Muscle of arm (tissue), 1 donor: ENCODE measurements at regions not wholly inside any gene's neighbourhood (a gene's known extent, or its start where the extent isn't known, plus 50 kb on each side); places are given as distances from the start of the nearest gene placed in this dataset.

Experiments used
- DNase-seq: peaks from one replicate; pipeline ENCODE4 v3.0.0-alpha.2; 2013

GRCh38 chr11:70521475-70522308, 123.4 kb downstream of the CTTN start:
- DNase-seq = no peak

- no peak for DNase-seq
These were observed 123.9 kb downstream of the CTTN start for GRCh38 chr11:70522309-70522592.

DNA sequence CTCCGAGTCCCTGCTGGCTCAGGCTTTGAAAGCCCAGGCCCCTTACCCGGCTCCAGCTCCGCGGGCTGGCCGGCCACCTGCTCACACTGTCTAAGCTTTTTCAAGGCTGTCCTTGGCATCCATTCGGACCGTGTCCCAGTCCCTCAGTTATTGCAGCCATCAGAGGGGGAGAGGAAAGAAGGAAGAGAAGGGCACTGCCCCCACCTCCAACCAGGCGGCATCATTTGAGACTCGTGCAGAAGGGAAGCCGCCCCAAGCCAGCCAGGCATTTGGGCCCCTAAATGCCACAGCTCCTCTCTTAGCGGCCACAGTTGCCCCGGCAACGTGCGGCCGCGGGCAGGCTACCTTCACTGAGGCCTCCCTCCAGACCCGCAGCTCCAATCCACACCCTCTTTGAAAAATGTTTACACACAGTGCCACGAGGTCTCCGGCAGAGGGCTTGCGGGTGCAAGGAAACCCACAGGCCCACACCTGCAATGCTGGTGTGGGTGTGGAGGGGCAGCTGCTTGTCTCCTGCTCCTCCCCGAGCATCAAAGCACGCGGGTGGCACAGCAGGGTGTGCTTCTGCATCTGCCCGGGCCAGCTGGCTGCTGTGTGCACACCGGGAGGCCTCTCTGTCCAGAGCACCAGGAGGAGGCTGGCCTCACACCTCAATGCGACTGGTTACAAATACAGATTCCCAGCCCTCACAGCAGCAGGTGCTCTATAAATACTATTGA, 124.4 kb downstream of the CTTN start:
- DNase-seq = no peak

DNA sequence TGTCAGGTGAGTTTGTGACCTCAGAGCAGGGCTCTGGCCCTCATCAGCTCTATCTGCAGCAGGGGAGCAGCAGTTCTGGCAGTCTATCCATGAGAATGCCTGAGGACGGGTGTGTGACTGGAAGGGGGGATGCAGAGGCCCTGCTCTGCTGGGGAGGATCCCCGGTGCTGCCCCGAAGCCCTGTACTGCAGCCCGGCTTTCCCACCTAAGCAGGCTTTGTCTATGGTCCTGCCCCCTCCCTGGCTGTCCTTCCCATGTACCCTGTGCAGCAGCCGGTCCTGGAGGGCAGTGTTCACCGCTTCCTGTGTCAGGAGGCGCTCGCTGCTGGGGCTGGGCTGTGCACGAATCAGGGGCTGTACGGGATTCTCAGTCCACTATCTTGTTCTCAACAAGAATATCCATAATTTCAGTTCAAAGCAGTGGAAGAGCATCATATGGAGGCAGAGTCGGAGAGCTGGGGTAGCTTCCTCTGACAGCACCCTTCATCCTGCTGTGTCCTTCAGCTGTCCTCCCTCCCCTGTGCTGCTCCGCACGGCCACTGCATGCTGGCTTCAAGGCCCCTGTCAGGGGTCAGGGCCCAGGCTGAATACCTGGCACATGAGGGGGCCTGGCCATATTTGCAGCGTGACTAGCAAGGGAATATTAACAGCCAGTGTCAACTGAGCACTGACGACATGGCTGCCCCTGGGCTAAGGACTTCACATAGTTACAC, 125.2 kb downstream of the CTTN start:
- DNase-seq = no peak

- no peak for DNase-seq
These were observed 126.0 kb downstream of the CTTN start for GRCh38 chr11:70524096-70524922.

DNA sequence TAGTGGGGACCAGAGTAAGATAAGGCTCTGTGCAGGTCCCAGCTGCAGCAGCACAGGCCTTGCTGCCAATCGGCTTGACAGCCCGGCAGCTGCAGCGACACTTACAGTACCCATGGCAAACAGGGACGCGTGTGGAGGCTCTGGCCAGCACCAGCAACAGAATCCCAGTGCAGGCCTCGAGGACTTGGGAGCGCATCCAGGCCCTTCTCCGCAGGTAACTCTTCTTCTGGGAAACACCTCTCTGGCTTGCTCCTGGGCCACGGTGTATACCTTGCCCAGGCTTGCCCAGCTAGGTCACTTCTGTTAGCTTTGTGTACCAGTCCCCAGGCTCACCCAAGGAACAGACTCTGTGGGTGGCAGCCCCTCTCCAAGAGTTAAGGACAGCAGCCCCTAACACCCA, 126.7 kb downstream of the CTTN start:
- DNase-seq = no peak

DNA sequence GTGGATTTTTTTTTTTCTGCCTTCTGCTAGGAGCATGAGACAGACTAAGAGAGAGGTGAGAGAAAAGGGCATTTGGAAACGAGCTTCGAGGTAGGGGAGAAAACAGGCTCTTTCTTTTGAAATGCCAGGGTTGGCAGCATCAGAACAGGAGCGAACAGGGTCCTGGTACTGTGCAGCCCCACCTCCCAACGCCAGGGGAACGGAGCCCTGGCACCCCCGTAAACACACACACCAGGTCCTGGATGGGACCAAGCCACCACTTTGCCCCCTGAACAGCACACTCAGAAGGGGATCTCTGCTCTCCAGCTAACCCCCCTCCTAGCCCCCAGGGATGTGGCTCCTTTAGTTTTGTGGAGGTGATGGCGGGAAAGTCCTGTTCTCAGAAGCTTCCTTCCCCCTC, 127.1 kb downstream of the CTTN start:
- DNase-seq = no peak

- no peak for DNase-seq
These were observed 128.1 kb downstream of the CTTN start for GRCh38 chr11:70526116-70527045.

DNA sequence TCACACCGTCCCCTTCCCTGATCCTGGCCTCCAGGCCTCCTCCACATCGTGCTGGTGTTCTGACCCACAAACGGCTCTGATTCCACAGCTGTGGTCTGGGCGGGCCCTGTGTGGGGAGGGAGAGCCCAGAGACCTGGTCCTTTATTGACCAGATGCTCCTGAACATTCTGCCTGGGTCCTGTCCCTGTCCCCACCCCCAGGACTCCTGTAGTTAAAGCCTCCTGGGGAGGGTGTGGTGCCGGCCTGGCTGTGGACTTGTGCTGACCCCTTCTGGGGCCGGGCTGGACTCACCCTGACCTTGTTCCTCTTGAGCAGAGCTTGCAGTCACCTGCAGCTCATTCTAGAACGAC, 128.7 kb downstream of the CTTN start:
- DNase-seq = no peak

GRCh38 chr11:70527429-70528045, 129.2 kb downstream of the CTTN start:
- no peak for DNase-seq

GRCh38 chr11:70528046-70528793, 129.9 kb downstream of the CTTN start:
- no peak for DNase-seq

DNA sequence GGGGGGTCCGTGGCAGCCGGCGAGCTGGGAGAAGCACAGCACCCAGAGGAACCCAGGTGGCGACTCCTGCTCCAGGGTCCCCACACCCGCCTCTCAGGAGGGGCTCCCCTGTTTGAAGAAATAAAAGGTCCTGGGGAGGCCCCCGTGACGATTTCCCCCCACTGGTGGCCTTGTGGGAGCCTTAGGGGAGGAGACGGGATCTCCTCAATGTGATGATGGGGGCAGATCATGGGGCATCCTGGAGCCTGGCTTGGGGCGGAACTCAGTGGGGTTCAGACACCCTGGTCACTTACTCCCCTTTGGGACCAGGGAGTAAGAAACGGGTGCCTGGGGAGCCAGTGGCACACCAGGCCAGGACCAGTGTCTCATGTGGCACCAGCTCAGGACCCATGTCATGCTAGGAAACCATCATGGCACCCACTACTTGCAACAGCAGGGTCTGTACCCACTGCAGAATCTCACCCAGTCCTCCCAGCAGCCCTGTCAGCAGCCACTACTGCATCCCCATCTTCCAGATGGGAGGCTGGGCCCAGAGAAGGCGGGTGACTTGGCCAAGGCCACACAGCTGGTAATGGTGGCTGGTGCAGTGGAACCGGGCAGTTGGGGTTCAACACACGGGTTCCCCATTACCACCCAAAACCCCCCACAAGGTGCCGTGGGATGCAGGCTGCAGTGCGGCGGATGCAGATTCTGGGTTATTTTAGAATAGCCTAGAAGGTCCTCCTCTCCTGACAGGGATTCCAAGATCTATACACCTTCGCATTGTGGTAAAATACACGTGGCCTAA, 130.7 kb downstream of the CTTN start:
- DNase-seq = no peak

GRCh38 chr11:70530010-70530409, 131.7 kb downstream of the CTTN start:
- no peak for DNase-seq

GRCh38 chr11:70530629-70531185, 132.4 kb downstream of the CTTN start:
- DNase-seq = no peak

DNA sequence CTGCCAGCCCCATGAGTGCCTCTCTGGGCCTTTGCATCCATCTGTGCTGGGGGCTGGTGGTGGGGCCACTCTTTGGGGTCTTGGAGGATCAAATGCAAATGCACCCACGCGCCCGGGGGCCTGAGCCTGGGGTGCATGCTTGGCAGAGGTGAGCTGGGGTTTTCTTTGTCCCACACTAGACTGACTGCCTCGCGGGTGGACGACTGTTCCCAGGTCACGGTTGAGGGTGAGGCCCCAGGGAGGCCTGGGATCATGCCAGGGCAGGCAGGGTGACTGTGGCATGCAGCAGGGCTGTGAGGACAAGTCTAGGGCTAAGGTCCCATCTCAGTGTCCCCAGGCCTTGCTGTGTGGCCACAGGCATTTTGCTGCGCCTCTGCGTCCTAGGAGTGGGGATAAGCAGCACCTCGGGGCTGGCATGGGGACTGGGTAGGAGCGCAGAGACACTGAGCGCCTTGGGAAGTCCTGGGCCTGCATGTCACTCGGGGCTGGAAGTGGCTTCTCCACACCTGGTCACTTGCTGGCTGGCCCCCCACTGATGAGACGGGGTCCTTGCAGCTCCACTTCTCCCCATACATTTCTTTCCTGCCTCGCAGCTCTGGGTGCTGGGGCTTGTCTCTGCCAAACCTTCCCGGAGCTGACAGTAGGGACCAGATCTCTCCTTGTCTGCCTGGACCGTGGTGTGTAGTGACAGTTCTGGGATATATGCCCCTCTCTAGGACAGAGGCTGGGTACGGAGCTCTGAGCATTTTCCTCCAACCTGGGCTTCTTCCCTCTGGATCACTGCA, 133.1 kb downstream of the CTTN start:
- DNase-seq = no peak

- no peak for DNase-seq
These were observed 133.7 kb downstream of the CTTN start for GRCh38 chr11:70532066-70532440.

- no peak for DNase-seq
These were observed 134.4 kb downstream of the CTTN start for GRCh38 chr11:70532731-70533130.
